HFF-Myc (cell line): ENCODE measurements at regions not wholly inside any gene's neighbourhood (a gene's known extent, or its start where the extent isn't known, plus 50 kb on each side); places are given as distances from the start of the nearest gene placed in this dataset.

Experiments used
- DNase-seq: peaks from one replicate; pipeline ENCODE4 v3.0.0-alpha.2; 2011; ENCODE audit warnings: low read depth; ENCODE audit errors: extremely low read depth
- H3K4me3 ChIP-seq: replicated peaks from 2 replicates; pipeline ENCODE4 v1.5.1; 2011; ENCODE audit warnings: low read depth, mild to moderate bottlenecking, control low read depth, low read length
- CTCF ChIP-seq: IDR thresholded peaks from 2 replicates; pipeline ENCODE4 v1.5.1; 2012; ENCODE audit warnings: mild to moderate bottlenecking, low read depth, low read length, control low read depth; ENCODE audit errors: missing control alignments

- no peak for TF ChIP-seq CTCF
- no peak overlapping the region for H3K4me3 ChIP-seq
- DNase-seq = no peak
These were observed 477.0 kb downstream of the SOX5 start for GRCh38 chr12:23472329-23472971.

- no peak overlapping the region for H3K4me3 ChIP-seq
- no peak for TF ChIP-seq CTCF
- no peak for DNase-seq
These were observed 476.4 kb downstream of the SOX5 start for GRCh38 chr12:23473071-23473470.

GRCh38 chr12:23474438-23474976 lies 475.0 kb downstream of the SOX5 start:
- H3K4me3 ChIP-seq = no peak overlapping the region
- no peak for TF ChIP-seq CTCF
- no peak for DNase-seq
